Peyer's patch (tissue), 4 donors: ENCODE measurements at regions not wholly inside any gene's neighbourhood (a gene's known extent, or its start where the extent isn't known, plus 50 kb on each side); places are given as distances from the start of the nearest gene placed in this dataset.
"Not testable (repeated sequence)": the region's sequence is repeated elsewhere in the genome, so short reads cannot be mapped to it uniquely, and the experiment has no call there.

Experiments
- DNase-seq, 3 donors: peaks; one replicate each; pipeline ENCODE4 v3.0.0-alpha.2; 2017 to 2019
- H3K27ac ChIP-seq, 4 donors: fragments of 200-600 bp; sonication (generic); one replicate each; pipeline ENCODE4 v1.5.1; 2016 to 2019
- H3K27me3 ChIP-seq, 2 donors: fragments of 200-600 bp; sonication (generic); one replicate each; pipeline ENCODE4 v1.5.1; 2019
- H3K36me3 ChIP-seq, 3 donors: fragments of 200-600 bp; sonication (generic); one replicate each; pipeline ENCODE4 v1.5.1; 2016 to 2019
- H3K4me1 ChIP-seq, 4 donors: fragments of 200-600 bp; sonication (generic); one replicate each; pipeline ENCODE4 v1.5.1; 2016 to 2019
- H3K4me3 ChIP-seq, 4 donors: fragments of 200-600 bp; sonication (generic); 1 replicate in 3 of 4; 2 replicates in 1 of 4; pipeline ENCODE4 v1.5.1; 2016 to 2019; ENCODE audit warnings: mild to moderate bottlenecking in 1 of 4
- H3K9me3 ChIP-seq, 4 donors: fragments of 200-600 bp; sonication (generic); one replicate each; pipeline ENCODE4 v1.5.1; 2016 to 2019; ENCODE audit warnings: mild to moderate bottlenecking in 1 of 4
- CTCF ChIP-seq, 6 experiments: fragments of 450-650 bp in 4 of 6; fragments of 200-600 bp in 2 of 6; sonication (generic) in 1 of 6; IDR thresholded peaks; one replicate each; pipeline ENCODE4 v1.5.1; 2017 to 2019; ENCODE audit warnings: antibody characterized with exemption in 6 of 6, mild to moderate bottlenecking in 3 of 6, moderate library complexity in 1 of 6
- POLR2A ChIP-seq, 2 donors: fragments of 450-650 bp; IDR thresholded peaks; one replicate each; pipeline ENCODE4 v1.5.1; 2017; ENCODE audit warnings: antibody characterized with exemption in 2 of 2, mild to moderate bottlenecking in 2 of 2, moderate library complexity in 2 of 2

- Histone ChIP-seq H3K27me3 (no peaks in the 10 kb centered on the region), H3K9me3 (no peaks in the 10 kb centered on the region), H3K36me3 (no peaks in the 10 kb centered on the region), H3K4me1 (no peaks in the 10 kb centered on the region), H3K4me3 (no peak overlapping the region), H3K27ac (no peak overlapping the region)
- TF ChIP-seq POLR2A (IDR thresholded peaks at IDR 0.05) (no peak), CTCF (IDR thresholded peaks at IDR 0.05) (no peak)
- no peak for DNase-seq
Observed at GRCh38 chrX:150213481-150214030, 149.6 kb upstream of the MAMLD1 start.

GRCh38 chrX:150216000-150216399 lies 147.1 kb upstream of the MAMLD1 start:
- H3K36me3 ChIP-seq, H3K4me3 ChIP-seq, H3K27me3 ChIP-seq, DNase-seq, H3K9me3 ChIP-seq, H3K4me1 ChIP-seq, H3K27ac ChIP-seq: not testable (repeated sequence)

GRCh38 chrX:150216716-150217115 lies 146.4 kb upstream of the MAMLD1 start:
- H3K27me3 ChIP-seq: no peaks in the 10 kb centered on the region
- no peaks in the 10 kb centered on the region for H3K36me3 ChIP-seq
- DNase-seq: no peak
- H3K9me3 ChIP-seq: no peaks in the 10 kb centered on the region
- no peak for TF ChIP-seq CTCF (IDR thresholded peaks at IDR 0.05)
- TF ChIP-seq POLR2A (IDR thresholded peaks at IDR 0.05): no peak
- H3K27ac ChIP-seq: no peak overlapping the region
- H3K4me1 ChIP-seq: no peaks in the 10 kb centered on the region
- no peak overlapping the region for H3K4me3 ChIP-seq

- TF ChIP-seq POLR2A (IDR thresholded peaks at IDR 0.05): no peak
- no peak for TF ChIP-seq CTCF (IDR thresholded peaks at IDR 0.05)
- no peaks in the 10 kb centered on the region for H3K27me3 ChIP-seq
- H3K4me1 ChIP-seq: no peaks in the 10 kb centered on the region
- no peaks in the 10 kb centered on the region for H3K36me3 ChIP-seq
- no peak overlapping the region for H3K4me3 ChIP-seq
- no peak for DNase-seq
- no peak overlapping the region for H3K27ac ChIP-seq
- H3K9me3 ChIP-seq: no peaks in the 10 kb centered on the region
Observed at GRCh38 chrX:150217609-150218008, 145.5 kb upstream of the MAMLD1 start.

GRCh38 chrX:150219374-150220185 lies 143.5 kb upstream of the MAMLD1 start:
- Histone ChIP-seq H3K4me1 (no peaks in the 10 kb centered on the region), H3K9me3 (no peaks in the 10 kb centered on the region), H3K36me3 (no peaks in the 10 kb centered on the region), H3K27ac (no peak overlapping the region), H3K27me3 (no peaks in the 10 kb centered on the region), H3K4me3 (no peak overlapping the region)
- no peak for DNase-seq
- TF ChIP-seq POLR2A (IDR thresholded peaks at IDR 0.05) (no peak), CTCF (IDR thresholded peaks at IDR 0.05) (no peak)

GRCh38 chrX:150223176-150224015 lies 139.7 kb upstream of the MAMLD1 start:
- no peaks in the 10 kb centered on the region for H3K4me1 ChIP-seq
- TF ChIP-seq CTCF (IDR thresholded peaks at IDR 0.05) (no peak), POLR2A (IDR thresholded peaks at IDR 0.05) (no peak)
- DNase-seq: no peak

More at GRCh38 chrX:150223176-150224015, 139.7 kb upstream of the MAMLD1 start:
- Histone ChIP-seq H3K27ac (no peak overlapping the region), H3K36me3 (no peaks in the 10 kb centered on the region), H3K27me3 (no peaks in the 10 kb centered on the region), H3K4me3 (no peak overlapping the region), H3K9me3 (no peaks in the 10 kb centered on the region)
